GM23338 (cell line): ENCODE measurements at regions not wholly inside any gene's neighbourhood (a gene's known extent, or its start where the extent isn't known, plus 50 kb on each side); places are given as distances from the start of the nearest gene placed in this dataset.

Source experiments
- ATAC-seq: fragments of 200-7000 bp; cut with Tn5 transposase; 3 replicates; pipeline ENCODE4 v1.9.1; 2020
- DNase-seq: peaks from one replicate; pipeline ENCODE4 v3.0.0-alpha.2; 2015; ENCODE audit warnings: low spot score
- H2AFZ ChIP-seq: fragments of 200-600 bp; sonication (generic); 2 replicates; pipeline ENCODE4 v1.8.0; 2016; ENCODE audit warnings: antibody characterized with exemption, mild to moderate bottlenecking, moderate library complexity
- H3F3A ChIP-seq: fragments of 200-600 bp; sonication (generic); replicated peaks from 2 replicates; pipeline ENCODE4 v1.8.0; 2017; ENCODE audit warnings: antibody characterized with exemption, mixed run types, low read depth
- H3K27ac ChIP-seq: fragments of 200-600 bp; sonication (generic); 2 replicates; pipeline ENCODE4 v1.6.1; 2016; ENCODE audit warnings: low read depth
- H3K27me3 ChIP-seq: fragments of 200-600 bp; sonication (generic); 2 replicates; pipeline ENCODE4 v1.8.0; 2016; ENCODE audit warnings: mild to moderate bottlenecking, mixed run types, moderate library complexity; ENCODE audit not compliant: insufficient read depth
- H3K36me3 ChIP-seq: fragments of 200-600 bp; sonication (generic); 2 replicates; pipeline ENCODE4 v1.8.0; 2016; ENCODE audit warnings: mild to moderate bottlenecking; ENCODE audit not compliant: insufficient read depth
- H3K4me1 ChIP-seq: fragments of 200-600 bp; sonication (generic); 2 replicates; pipeline ENCODE4 v1.8.0; 2016; ENCODE audit warnings: mild to moderate bottlenecking, moderate library complexity; ENCODE audit not compliant: insufficient read depth
- H3K4me2 ChIP-seq: fragments of 200-600 bp; sonication (generic); 2 replicates; pipeline ENCODE4 v1.7.1; 2017; ENCODE audit warnings: mixed run types
- H3K4me3 ChIP-seq: fragments of 200-600 bp; sonication (generic); 2 replicates; pipeline ENCODE4 v1.6.1; 2016; ENCODE audit warnings: mixed run types
- H3K79me2 ChIP-seq: fragments of 200-600 bp; sonication (generic); replicated peaks from 2 replicates; pipeline ENCODE4 v1.8.0; 2017; ENCODE audit warnings: mild to moderate bottlenecking; ENCODE audit not compliant: insufficient read depth
- H3K9me2 ChIP-seq: fragments of 200-600 bp; sonication (generic); 2 replicates; pipeline ENCODE4 v1.8.0; 2017; ENCODE audit not compliant: insufficient read depth
- H4K20me1 ChIP-seq: fragments of 200-600 bp; sonication (generic); replicated peaks from 2 replicates; pipeline ENCODE4 v1.8.0; 2017; ENCODE audit warnings: mild to moderate bottlenecking; ENCODE audit not compliant: insufficient read depth
- H3K27ac Mint-ChIP-seq: 2 replicates; pipeline ENCODE4 v1.8.0; 2020; ENCODE audit warnings: inconsistent platforms, mild to moderate bottlenecking, moderate library complexity, mixed read lengths
- H3K27me3 Mint-ChIP-seq: 3 replicates; pipeline ENCODE4 v1.8.0; 2022; ENCODE audit warnings: low read depth, mild to moderate bottlenecking, moderate library complexity, mixed read lengths, inconsistent platforms; ENCODE audit not compliant: insufficient read depth, poor library complexity
- H3K36me3 Mint-ChIP-seq: 3 replicates; pipeline ENCODE4 v1.8.0; 2021; ENCODE audit warnings: low read depth, mild to moderate bottlenecking, inconsistent platforms, moderate library complexity, mixed read lengths
- H3K4me1 Mint-ChIP-seq: 3 replicates; pipeline ENCODE4 v1.8.0; 2020; ENCODE audit warnings: mild to moderate bottlenecking, inconsistent platforms, mixed read lengths
- H3K4me3 Mint-ChIP-seq: 3 replicates; pipeline ENCODE4 v1.8.0; 2021; ENCODE audit warnings: moderate library complexity, mild to moderate bottlenecking, inconsistent platforms, mixed read lengths
- H3K9me3 Mint-ChIP-seq: 3 replicates; pipeline ENCODE4 v1.8.0; 2020; ENCODE audit warnings: moderate library complexity, mild to moderate bottlenecking, inconsistent platforms, mixed read lengths
- EZH2 ChIP-seq: fragments of 200-600 bp; sonication (generic); IDR thresholded peaks from one replicate; pipeline ENCODE4 v1.8.0; 2017; ENCODE audit warnings: antibody characterized with exemption, mild to moderate bottlenecking, low read depth; ENCODE audit not compliant: unreplicated experiment
- POLR2AphosphoS5 ChIP-seq: IDR thresholded peaks from 2 replicates; pipeline ENCODE4 v1.6.1; 2016; ENCODE audit warnings: antibody characterized with exemption, low read depth
- ZNF114 ChIP-seq: fragments of 250-450 bp; sonication (Bioruptor Pico); IDR thresholded peaks from 2 replicates; pipeline ENCODE4 v1.5.0; 2020; ENCODE audit warnings: mild to moderate bottlenecking, moderate library complexity
- ZNF331 ChIP-seq: fragments of 250-450 bp; sonication (Bioruptor Pico); IDR thresholded peaks from 2 replicates; pipeline ENCODE4 v1.5.0; 2020; ENCODE audit warnings: low read depth, mild to moderate bottlenecking, moderate library complexity
- ZNF462 ChIP-seq: fragments of 250-450 bp; sonication (Bioruptor Pico); IDR thresholded peaks from 2 replicates; pipeline ENCODE4 v1.5.0; 2020; ENCODE audit warnings: mild to moderate bottlenecking, moderate library complexity
- TF ChIP-seq, protein P1 (sequence below), 2 experiments: fragments of 200-600 bp in 1 of 2; sonication (generic) in 1 of 2; conservative IDR thresholded peaks; 2 replicates each; pipeline versions ENCODE4 v1.5.1 to v1.6.1; 2016 to 2017; ENCODE audit warnings: antibody characterized with exemption in 2 of 2, low read depth in 2 of 2, mild to moderate bottlenecking in 2 of 2, moderate library complexity in 1 of 2

DNA sequence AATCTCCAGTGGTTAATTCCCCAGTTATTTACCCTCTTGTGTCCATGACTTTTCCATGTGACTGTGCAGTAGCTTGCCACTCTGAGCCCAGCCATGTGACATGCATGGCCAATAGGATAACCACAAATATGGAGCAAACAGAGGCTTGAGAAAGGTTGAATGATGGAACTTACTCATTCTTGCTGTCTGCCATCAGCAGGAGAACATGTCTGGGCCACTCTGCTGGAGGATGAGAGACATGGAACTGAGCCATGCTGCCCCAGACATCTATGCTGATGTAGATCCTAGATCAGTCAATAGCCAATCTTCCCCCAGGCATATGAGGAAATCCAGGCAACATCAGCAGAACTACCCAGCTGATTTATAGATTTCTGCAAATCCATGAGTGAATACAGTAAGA is 992.3 kb upstream of the FANCL start:
- no peaks in the 10 kb centered on the region for H3K9me2 ChIP-seq
- no peak for ATAC-seq

More for the DNA sequence above, 992.3 kb upstream of the FANCL start:
- H3K4me1 ChIP-seq, result no peaks in the 10 kb centered on the region
- H3K4me3 ChIP-seq, result no peak overlapping the region
- no peaks in the 10 kb centered on the region for H3K36me3 ChIP-seq
- Mint-ChIP-seq H3K4me1 (no peaks in the 10 kb centered on the region; the same call in 2 of the 3 replicates), H3K36me3 (no peaks in the 10 kb centered on the region), H3K4me3 (no peak overlapping the region), H3K27me3 (no peaks in the 10 kb centered on the region), H3K9me3 (no peaks in the 10 kb centered on the region), H3K27ac (no peak overlapping the region)
- no peaks in the 10 kb centered on the region for H3K27me3 ChIP-seq
- no peaks in the 10 kb centered on the region for H3F3A ChIP-seq
- no peak overlapping the region for H3K27ac ChIP-seq
- no peak overlapping the region for H3K4me2 ChIP-seq
- H2AFZ ChIP-seq, result no peak overlapping the region
- TF ChIP-seq ZNF114, result no peak
- TF ChIP-seq EZH2, result no peak
- no peak for TF ChIP-seq ZNF462 (CRISPR knock-in tag)
- TF ChIP-seq, protein P1, sequence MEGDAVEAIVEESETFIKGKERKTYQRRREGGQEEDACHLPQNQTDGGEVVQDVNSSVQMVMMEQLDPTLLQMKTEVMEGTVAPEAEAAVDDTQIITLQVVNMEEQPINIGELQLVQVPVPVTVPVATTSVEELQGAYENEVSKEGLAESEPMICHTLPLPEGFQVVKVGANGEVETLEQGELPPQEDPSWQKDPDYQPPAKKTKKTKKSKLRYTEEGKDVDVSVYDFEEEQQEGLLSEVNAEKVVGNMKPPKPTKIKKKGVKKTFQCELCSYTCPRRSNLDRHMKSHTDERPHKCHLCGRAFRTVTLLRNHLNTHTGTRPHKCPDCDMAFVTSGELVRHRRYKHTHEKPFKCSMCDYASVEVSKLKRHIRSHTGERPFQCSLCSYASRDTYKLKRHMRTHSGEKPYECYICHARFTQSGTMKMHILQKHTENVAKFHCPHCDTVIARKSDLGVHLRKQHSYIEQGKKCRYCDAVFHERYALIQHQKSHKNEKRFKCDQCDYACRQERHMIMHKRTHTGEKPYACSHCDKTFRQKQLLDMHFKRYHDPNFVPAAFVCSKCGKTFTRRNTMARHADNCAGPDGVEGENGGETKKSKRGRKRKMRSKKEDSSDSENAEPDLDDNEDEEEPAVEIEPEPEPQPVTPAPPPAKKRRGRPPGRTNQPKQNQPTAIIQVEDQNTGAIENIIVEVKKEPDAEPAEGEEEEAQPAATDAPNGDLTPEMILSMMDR (conservative IDR thresholded peaks at IDR 0.05; ENCODE audit: low read depth in 2 of 2), result no peak
- no peak for TF ChIP-seq ZNF331 (CRISPR knock-in tag)
- TF ChIP-seq POLR2AphosphoS5, result no peak
- no peak for DNase-seq
- H4K20me1 ChIP-seq, result no peaks in the 10 kb centered on the region
- H3K79me2 ChIP-seq, result no peaks in the 10 kb centered on the region
